Upper lobe of right lung (tissue), 1 donor: ENCODE measurements at regions not wholly inside any gene's neighbourhood (a gene's known extent, or its start where the extent isn't known, plus 50 kb on each side); places are given as distances from the start of the nearest gene placed in this dataset.

Experiments used
- ATAC-seq: fragments of 200-7000 bp; cut with Tn5 transposase; one replicate; pipeline ENCODE4 v1.9.1; 2020; ENCODE audit warnings: mild to moderate bottlenecking, moderate library complexity
- DNase-seq: peaks from one replicate; pipeline ENCODE4 v3.0.0-alpha.2; 2020
- H3K27ac ChIP-seq: fragments of 200-600 bp; one replicate; pipeline ENCODE4 v1.8.0; 2022
- H3K27me3 ChIP-seq: fragments of 200-600 bp; one replicate; pipeline ENCODE4 v1.8.0; 2022; ENCODE audit warnings: mild to moderate bottlenecking
- H3K36me3 ChIP-seq: fragments of 200-600 bp; one replicate; pipeline ENCODE4 v1.8.0; 2022
- H3K4me1 ChIP-seq: fragments of 200-600 bp; one replicate; pipeline ENCODE4 v1.8.0; 2022
- H3K4me3 ChIP-seq: fragments of 200-600 bp; one replicate; pipeline ENCODE4 v1.8.0; 2022; ENCODE audit warnings: mild to moderate bottlenecking
- H3K9me3 ChIP-seq: fragments of 200-600 bp; one replicate; pipeline ENCODE4 v1.8.0; 2022
- intact Hi-C: fragments of 100-400 bp; cut with DNase I; formaldehyde crosslinking; loops from one replicate; pipeline ENCODE4 v1.11.0; 2022
- TF ChIP-seq, protein P1 (sequence below): fragments of 200-600 bp; IDR thresholded peaks from one replicate; pipeline ENCODE4 v1.8.0; 2022; ENCODE audit warnings: antibody characterized with exemption
- donor health status: DM: no; HTN: yes; CAD: no; lungs with severe emphysema.

DNA sequence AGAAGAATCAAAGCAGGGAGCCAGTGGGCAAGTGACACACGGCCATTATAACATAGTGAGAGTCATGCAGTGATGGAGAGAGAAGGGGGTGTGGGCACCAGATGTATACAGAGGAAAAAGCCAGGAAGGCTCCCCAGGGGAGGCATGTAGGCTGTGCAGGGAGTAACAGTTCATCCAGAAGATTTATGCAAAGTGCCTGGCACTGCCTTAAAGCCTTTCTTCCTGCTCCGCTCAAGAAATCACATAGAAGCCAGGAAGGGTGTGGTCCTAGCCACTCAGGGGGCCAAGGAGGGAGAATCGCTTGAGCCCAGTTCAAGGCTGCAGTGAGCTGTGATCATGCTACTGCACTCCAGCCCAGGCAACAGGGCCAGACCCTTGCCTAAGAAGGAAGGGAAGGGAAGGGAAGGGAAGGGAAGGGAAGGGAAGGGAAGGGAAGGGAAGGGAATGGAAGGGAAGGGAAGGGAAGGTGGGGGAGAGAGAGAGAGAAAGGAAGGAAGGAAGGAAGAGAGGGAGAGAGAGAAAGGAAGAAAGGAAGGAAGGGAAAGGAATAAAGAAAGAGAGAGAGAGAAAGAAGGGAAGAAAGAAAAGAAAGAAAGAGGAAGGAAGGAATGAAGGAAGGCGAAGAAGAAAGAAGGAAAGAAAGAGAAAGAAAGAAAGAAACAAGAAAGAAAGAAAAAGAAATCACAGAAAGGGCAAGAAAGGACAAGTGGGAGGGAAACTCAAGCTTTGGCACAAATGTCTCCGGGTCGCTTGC lies 89.8 kb downstream of the LHX2 start:
- peaks cover 8% of the 10 kb centered on the region for H3K27me3 ChIP-seq
- H3K36me3 ChIP-seq, result no peaks in the 10 kb centered on the region
- H3K4me1 ChIP-seq, result no peaks in the 10 kb centered on the region
- TF ChIP-seq, protein P1, sequence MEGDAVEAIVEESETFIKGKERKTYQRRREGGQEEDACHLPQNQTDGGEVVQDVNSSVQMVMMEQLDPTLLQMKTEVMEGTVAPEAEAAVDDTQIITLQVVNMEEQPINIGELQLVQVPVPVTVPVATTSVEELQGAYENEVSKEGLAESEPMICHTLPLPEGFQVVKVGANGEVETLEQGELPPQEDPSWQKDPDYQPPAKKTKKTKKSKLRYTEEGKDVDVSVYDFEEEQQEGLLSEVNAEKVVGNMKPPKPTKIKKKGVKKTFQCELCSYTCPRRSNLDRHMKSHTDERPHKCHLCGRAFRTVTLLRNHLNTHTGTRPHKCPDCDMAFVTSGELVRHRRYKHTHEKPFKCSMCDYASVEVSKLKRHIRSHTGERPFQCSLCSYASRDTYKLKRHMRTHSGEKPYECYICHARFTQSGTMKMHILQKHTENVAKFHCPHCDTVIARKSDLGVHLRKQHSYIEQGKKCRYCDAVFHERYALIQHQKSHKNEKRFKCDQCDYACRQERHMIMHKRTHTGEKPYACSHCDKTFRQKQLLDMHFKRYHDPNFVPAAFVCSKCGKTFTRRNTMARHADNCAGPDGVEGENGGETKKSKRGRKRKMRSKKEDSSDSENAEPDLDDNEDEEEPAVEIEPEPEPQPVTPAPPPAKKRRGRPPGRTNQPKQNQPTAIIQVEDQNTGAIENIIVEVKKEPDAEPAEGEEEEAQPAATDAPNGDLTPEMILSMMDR, result no peak
- H3K9me3 ChIP-seq, result no peaks in the 10 kb centered on the region
- H3K4me3 ChIP-seq, result no peak overlapping the region
- intact Hi-C loops, result no loop called here
- DNase-seq (no peak), ATAC-seq (no peak)
- H3K27ac ChIP-seq, result no peak overlapping the region

- Histone ChIP-seq H3K27me3 (peaks cover 8% of the 10 kb centered on the region), H3K9me3 (no peaks in the 10 kb centered on the region), H3K36me3 (no peaks in the 10 kb centered on the region), H3K27ac (no peak overlapping the region), H3K4me1 (no peaks in the 10 kb centered on the region), H3K4me3 (no peak overlapping the region)
- TF ChIP-seq, protein P1, result no peak
- ATAC-seq (no peak), DNase-seq (no peak)
- intact Hi-C loops, result no loop called here
Observed at GRCh38 chr9:124101969-124102345, 90.4 kb downstream of the LHX2 start.

DNA sequence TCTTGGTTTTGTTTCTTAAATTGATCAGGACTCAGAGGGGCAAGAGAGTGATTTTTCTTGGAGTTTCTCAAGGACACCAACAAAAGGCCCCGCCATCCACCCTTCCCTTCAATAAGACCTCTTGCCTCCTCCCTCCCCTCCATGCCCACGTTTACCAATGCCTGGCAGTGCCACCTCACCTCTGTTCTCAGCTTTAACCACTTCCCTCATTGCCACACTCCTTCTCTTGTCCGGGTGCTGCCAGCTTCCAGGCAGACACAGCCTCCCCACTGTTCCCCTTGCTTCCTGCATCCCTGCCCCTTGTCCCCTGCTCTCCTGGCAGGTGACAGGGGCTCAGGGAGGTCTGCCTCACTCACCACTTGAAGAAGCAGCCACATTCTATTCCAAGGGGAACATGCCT lies 90.8 kb downstream of the LHX2 start:
- Histone ChIP-seq H3K27me3 (peaks cover 8% of the 10 kb centered on the region), H3K9me3 (no peaks in the 10 kb centered on the region), H3K4me3 (no peak overlapping the region), H3K36me3 (no peaks in the 10 kb centered on the region), H3K27ac (no peak overlapping the region), H3K4me1 (no peaks in the 10 kb centered on the region)
- DNase-seq (no peak), ATAC-seq (peak; percentile 59)
- intact Hi-C loops, result no loop called here
- TF ChIP-seq, protein P1, result no peak

- Histone ChIP-seq H3K36me3 (no peaks in the 10 kb centered on the region), H3K9me3 (no peaks in the 10 kb centered on the region), H3K4me3 (no peak overlapping the region), H3K27me3 (peaks cover 18% of the 10 kb centered on the region), H3K4me1 (no peaks in the 10 kb centered on the region), H3K27ac (no peak overlapping the region)
- TF ChIP-seq, protein P1, result no peak
- DNase-seq, result no peak
- ATAC-seq, result no peak
- intact Hi-C loops, result no loop called here
Observed at GRCh38 chr9:124105266-124105665, 93.7 kb downstream of the LHX2 start.

DNA sequence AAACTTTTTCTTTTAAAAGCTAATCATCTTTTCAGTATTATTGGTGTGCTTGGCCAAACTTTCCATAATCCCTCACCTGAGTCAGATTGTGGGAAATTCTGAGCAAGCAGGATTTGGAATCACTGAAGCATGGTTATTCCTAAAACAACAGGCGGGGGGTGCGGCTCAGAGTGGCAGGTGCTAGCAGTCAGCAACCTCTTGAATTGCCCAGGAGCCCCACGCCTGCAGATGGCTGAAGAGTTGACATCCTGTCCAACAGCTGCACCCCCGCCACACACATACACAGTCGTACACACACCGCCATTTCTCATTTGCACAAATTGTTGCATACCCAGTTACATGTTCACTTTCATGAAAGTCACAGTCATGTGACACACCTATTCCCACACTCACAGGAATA lies 96.6 kb downstream of the LHX2 start:
- ATAC-seq (no peak), DNase-seq (no peak)
- no peaks in the 10 kb centered on the region for H3K9me3 ChIP-seq
- no peaks in the 10 kb centered on the region for H3K4me1 ChIP-seq
- no peak overlapping the region for H3K4me3 ChIP-seq
- H3K36me3 ChIP-seq, result no peaks in the 10 kb centered on the region
- H3K27me3 ChIP-seq, result peaks cover 12% of the 10 kb centered on the region
- intact Hi-C loops, result no loop called here
- TF ChIP-seq, protein P1, result no peak
- no peak overlapping the region for H3K27ac ChIP-seq
